SK-N-SH (cell line): ENCODE measurements at regions not wholly inside any gene's neighbourhood (a gene's known extent, or its start where the extent isn't known, plus 50 kb on each side); places are given as distances from the start of the nearest gene placed in this dataset.

Experiments
- CTCF ChIA-PET: fragments of 300-600, 350-600 bp; formaldehyde crosslinking; extraction: SDS; loops from one replicate; lab custom pipeline; 2021; lab: Yijun Ruan, JAX
- POLR2A ChIA-PET: fragments of 350-600 bp; sonication (Branson Sonifier 250); formaldehyde crosslinking; extraction: SDS; loops from one replicate; lab custom pipeline; 2020; ENCODE audit warnings: antibody characterized with exemption, inconsistent platforms; lab: Yijun Ruan, JAX
- DNase-seq: peaks from one replicate; pipeline ENCODE4 v3.0.0; 2012
- H2AFZ ChIP-seq: fragments of 200-600 bp; sonication (generic); 2 replicates; pipeline ENCODE4 v1.8.1; 2016; ENCODE audit warnings: antibody characterized with exemption, mild to moderate bottlenecking, low read depth
- H3F3A ChIP-seq: fragments of 200-600 bp; sonication (generic); replicated peaks from 2 replicates; pipeline ENCODE3; 2016; ENCODE audit warnings: antibody characterized with exemption, mild to moderate bottlenecking; ENCODE audit not compliant: insufficient read depth
- H3K27ac ChIP-seq, 2 experiments: fragments of 200-500 bp in 1 of 2; fragments of 200-600 bp in 1 of 2; sonication (Bioruptor generic) in 1 of 2; sonication (generic), shearing (Covaris generic) in 1 of 2; 2 replicates each; pipeline versions ENCODE4 v1.5.1 to v1.6.1; 2014 to 2016; ENCODE audit warnings: low read depth in 2 of 2, inconsistent platforms in 1 of 2, low read length in 1 of 2, mild to moderate bottlenecking in 1 of 2, mixed read lengths in 1 of 2
- H3K27me3 ChIP-seq: fragments of 200-600 bp; sonication (generic), shearing (Covaris generic); 2 replicates; pipeline ENCODE4 v1.6.1; 2016; ENCODE audit warnings: mixed run types; ENCODE audit not compliant: insufficient read depth
- H3K36me3 ChIP-seq, 2 experiments: fragments of 200-500 bp in 1 of 2; fragments of 200-600 bp in 1 of 2; sonication (Bioruptor generic) in 1 of 2; sonication (generic) in 1 of 2; replicated peaks in 1 of 2; 2 replicates each; pipeline versions ENCODE3 to v1.5.1; 2014 to 2016; ENCODE audit warnings: low read length in 1 of 2, mild to moderate bottlenecking in 1 of 2; ENCODE audit not compliant: insufficient read depth in 2 of 2, control insufficient read depth in 1 of 2
- H3K4me1 ChIP-seq, 2 experiments: fragments of 200-500 bp in 1 of 2; fragments of 200-600 bp in 1 of 2; sonication (Bioruptor generic) in 1 of 2; sonication (generic), shearing (Covaris generic) in 1 of 2; 2 replicates each; pipeline versions ENCODE4 v1.5.1 to v1.6.1; 2014 to 2016; ENCODE audit warnings: low read depth in 1 of 2, low read length in 1 of 2, mixed run types in 1 of 2; ENCODE audit not compliant: insufficient read depth in 2 of 2, control insufficient read depth in 1 of 2
- H3K4me2 ChIP-seq: fragments of 200-600 bp; sonication (generic), shearing (Covaris generic); 2 replicates; pipeline ENCODE4 v1.6.1; 2017; ENCODE audit warnings: mixed run types
- H3K4me3 ChIP-seq, 2 experiments: fragments of 200-500 bp in 1 of 2; fragments of 200-600 bp in 1 of 2; sonication (Bioruptor generic) in 1 of 2; sonication (generic), shearing (Covaris generic) in 1 of 2; 2 replicates each; pipeline versions ENCODE4 v1.5.1 to v1.8.1; 2014 to 2016; ENCODE audit warnings: low read depth in 2 of 2, inconsistent platforms in 1 of 2, low read length in 1 of 2, mild to moderate bottlenecking in 1 of 2, mixed read lengths in 1 of 2, moderate library complexity in 1 of 2
- H3K79me2 ChIP-seq: fragments of 200-600 bp; sonication (generic); 2 replicates; pipeline ENCODE4 v1.8.1; 2017; ENCODE audit warnings: mild to moderate bottlenecking; ENCODE audit not compliant: insufficient read depth
- H3K9ac ChIP-seq: fragments of 200-600 bp; sonication (generic); 2 replicates; pipeline ENCODE4 v1.6.1; 2017; ENCODE audit warnings: mixed run types
- H3K9me2 ChIP-seq: fragments of 200-600 bp; sonication (generic); 2 replicates; pipeline ENCODE4 v1.6.1; 2017; ENCODE audit warnings: mixed run types
- H3K9me3 ChIP-seq: fragments of 200-600 bp; sonication (generic); 2 replicates; pipeline ENCODE4 v1.6.1; 2017; ENCODE audit warnings: mixed run types, mild to moderate bottlenecking, moderate library complexity
- H4K20me1 ChIP-seq: fragments of 200-600 bp; sonication (generic); 2 replicates; pipeline ENCODE4 v1.6.1; 2017; ENCODE audit warnings: mild to moderate bottlenecking, mixed run types; ENCODE audit not compliant: insufficient read depth
- CTCF ChIP-seq: fragments of 200-600 bp; sonication (generic); IDR thresholded peaks from 2 replicates; pipeline ENCODE4 v1.6.1; 2017; ENCODE audit warnings: antibody characterized with exemption, mild to moderate bottlenecking, moderate library complexity
- ELF1 ChIP-seq: IDR thresholded peaks from 2 replicates; pipeline ENCODE4 v1.4.0; 2012
- FOSL2 ChIP-seq: IDR thresholded peaks from 2 replicates; pipeline ENCODE4 v1.4.0; 2012; ENCODE audit warnings: low read depth, mild to moderate bottlenecking, moderate library complexity, borderline replicate concordance
- FOXJ3 ChIP-seq: sonication (generic); formaldehyde crosslinking; IDR thresholded peaks from 2 replicates; pipeline ENCODE4 v1.5.1; 2020; ENCODE audit warnings: mild to moderate bottlenecking, missing genetic modification reagents
- FOXM1 ChIP-seq: IDR thresholded peaks from 2 replicates; pipeline ENCODE4 v1.4.0; 2012; ENCODE audit warnings: low read depth, mild to moderate bottlenecking
- MEF2A ChIP-seq: IDR thresholded peaks from 2 replicates; pipeline ENCODE4 v1.4.0; 2012; ENCODE audit warnings: low read depth, borderline replicate concordance
- MXI1 ChIP-seq: IDR thresholded peaks from 2 replicates; pipeline ENCODE4 v1.6.1; 2012; ENCODE audit warnings: mild to moderate bottlenecking, low read depth, low read length, improper control_type of control experiment
- NFIC ChIP-seq: IDR thresholded peaks from 2 replicates; pipeline ENCODE4 v1.4.0; 2012; ENCODE audit warnings: borderline replicate concordance
- NRF1 ChIP-seq: IDR thresholded peaks from 2 replicates; pipeline ENCODE4 v1.6.1; 2012; ENCODE audit warnings: low read depth, mild to moderate bottlenecking, low read length
- POLR2AphosphoS5 ChIP-seq: IDR thresholded peaks from 2 replicates; pipeline ENCODE4 v1.6.1; 2012; ENCODE audit warnings: low read depth, low read length
- RAD21 ChIP-seq: IDR thresholded peaks from 2 replicates; pipeline ENCODE4 v1.6.1; 2012; ENCODE audit warnings: mild to moderate bottlenecking, low read length
- RFX5 ChIP-seq: IDR thresholded peaks from 2 replicates; pipeline ENCODE4 v1.6.1; 2012; ENCODE audit warnings: mild to moderate bottlenecking, improper control_type of control experiment, low read length
- RXRA ChIP-seq: IDR thresholded peaks from 2 replicates; pipeline ENCODE4 v1.4.0; 2012; ENCODE audit warnings: low read depth, mild to moderate bottlenecking, borderline replicate concordance
- TAF1 ChIP-seq: IDR thresholded peaks from 2 replicates; pipeline ENCODE4 v1.6.1; 2012; ENCODE audit warnings: low read depth, mild to moderate bottlenecking, low read length, moderate library complexity, borderline replicate concordance
- ZBTB33 ChIP-seq: IDR thresholded peaks from 2 replicates; pipeline ENCODE4 v1.4.0; 2012; ENCODE audit warnings: low read depth, borderline replicate concordance
- WGBS: methylation state at CpG from one replicate; pipeline ENCODE4 v1.1.6; 2017; ENCODE audit warnings: low lambda C conversion rate; 5-methylcytosine and 5-hydroxymethylcytosine counted together
- TF ChIP-seq, protein P1 (sequence below): fragments of 150-350 bp; IDR thresholded peaks from 2 replicates; pipeline ENCODE4 v1.6.1; 2017; ENCODE audit warnings: antibody characterized with exemption, low read length, low read depth, borderline replicate concordance

DNA sequence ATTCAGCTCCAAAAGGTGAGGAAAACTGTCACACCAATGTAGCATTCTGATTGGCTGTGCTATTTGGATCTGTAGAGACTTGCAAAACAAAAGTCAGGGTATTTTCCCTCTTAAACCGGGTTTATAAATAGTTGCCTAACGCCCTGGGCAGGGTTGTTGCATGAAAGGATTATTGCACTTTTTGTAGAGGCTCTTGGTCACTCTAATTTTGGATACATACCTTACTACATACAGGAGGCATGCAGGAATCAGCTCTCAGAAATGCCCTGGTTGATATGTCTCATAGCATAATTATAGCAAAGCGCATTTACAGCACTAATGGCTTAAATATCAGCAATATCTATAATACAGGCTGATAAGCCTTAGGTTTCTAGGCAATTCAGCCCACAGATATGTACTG lies 200.0 kb upstream of the GDNF start:
- no peak overlapping the region for H3K27ac ChIP-seq
- H3K9ac ChIP-seq = no peak overlapping the region
- no peaks in the 10 kb centered on the region; the same call in 1 of the 2 replicates for H3K27me3 ChIP-seq
- H3K4me2 ChIP-seq = no peak overlapping the region
- H2AFZ ChIP-seq = no peak overlapping the region
- no peaks in the 10 kb centered on the region for H3F3A ChIP-seq
- H3K9me3 ChIP-seq = no peaks in the 10 kb centered on the region
- H3K4me3 ChIP-seq = no peak overlapping the region
- POLR2A ChIA-PET = no interaction called here
- no peaks in the 10 kb centered on the region for H4K20me1 ChIP-seq
- WGBS = 0% methylated on average over 3 of the region's 3 CpGs
- 0 out of 2 replicates have a peak, but pooled peaks cover 3% of the 10 kb centered on the region for H3K9me2 ChIP-seq
- TF ChIP-seq FOSL2 (no peak), MXI1 (no peak), MEF2A (no peak), ZBTB33 (no peak), FOXJ3 (CRISPR knock-in tag) (no peak), FOXM1 (no peak), POLR2AphosphoS5 (no peak), RFX5 (no peak), ELF1 (no peak), RXRA (no peak), TAF1 (no peak), RAD21 (no peak), NRF1 (no peak), CTCF (no peak), NFIC (no peak)
- TF ChIP-seq, protein P1, sequence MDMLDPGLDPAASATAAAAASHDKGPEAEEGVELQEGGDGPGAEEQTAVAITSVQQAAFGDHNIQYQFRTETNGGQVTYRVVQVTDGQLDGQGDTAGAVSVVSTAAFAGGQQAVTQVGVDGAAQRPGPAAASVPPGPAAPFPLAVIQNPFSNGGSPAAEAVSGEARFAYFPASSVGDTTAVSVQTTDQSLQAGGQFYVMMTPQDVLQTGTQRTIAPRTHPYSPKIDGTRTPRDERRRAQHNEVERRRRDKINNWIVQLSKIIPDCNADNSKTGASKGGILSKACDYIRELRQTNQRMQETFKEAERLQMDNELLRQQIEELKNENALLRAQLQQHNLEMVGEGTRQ = no peak
- TF ChIP-seq, all 33 proteins: peak for 0
- DNase-seq = no peak
- H3K4me1 ChIP-seq = no peaks in the 10 kb centered on the region
- CTCF ChIA-PET = no interaction called here
- no peaks in the 10 kb centered on the region for H3K36me3 ChIP-seq
- no peaks in the 10 kb centered on the region for H3K79me2 ChIP-seq
